ENCODE measurements at regions not wholly inside any gene's neighbourhood (a gene's known extent, or its start where the extent isn't known, plus 50 kb on each side); places are given as distances from the start of the nearest gene placed in this dataset.

GRCh38 chr3:132202586-132202985 lies 114.6 kb upstream of the ACP3 start:
- TF ChIP-seq USF2 (IDR thresholded peaks at IDR 0.05; ENCODE audit: borderline replicate concordance, low read depth, low read length) (no peak), FOSL2 (IDR thresholded peaks at IDR 0.05; ENCODE audit: borderline replicate concordance, low read depth) (no peak), CTCF (IDR thresholded peaks at IDR 0.05) (no peak), SMC3 (IDR thresholded peaks at IDR 0.05; ENCODE audit: low read depth, low read length) (no peak), RAD21 (IDR thresholded peaks at IDR 0.05; ENCODE audit: low read length) (no peak)
